HFF-Myc (cell line): ENCODE measurements at regions not wholly inside any gene's neighbourhood (a gene's known extent, or its start where the extent isn't known, plus 50 kb on each side); places are given as distances from the start of the nearest gene placed in this dataset.

Experiments
- DNase-seq: peaks from one replicate; pipeline ENCODE4 v3.0.0-alpha.2; 2011; ENCODE audit warnings: low read depth; ENCODE audit errors: extremely low read depth
- H3K4me3 ChIP-seq: replicated peaks from 2 replicates; pipeline ENCODE4 v1.5.1; 2011; ENCODE audit warnings: low read depth, mild to moderate bottlenecking, control low read depth, low read length
- TF ChIP-seq, protein P1 (sequence below): IDR thresholded peaks from 2 replicates; pipeline ENCODE4 v1.5.1; 2012; ENCODE audit warnings: mild to moderate bottlenecking, low read depth, low read length, control low read depth; ENCODE audit errors: missing control alignments

DNA sequence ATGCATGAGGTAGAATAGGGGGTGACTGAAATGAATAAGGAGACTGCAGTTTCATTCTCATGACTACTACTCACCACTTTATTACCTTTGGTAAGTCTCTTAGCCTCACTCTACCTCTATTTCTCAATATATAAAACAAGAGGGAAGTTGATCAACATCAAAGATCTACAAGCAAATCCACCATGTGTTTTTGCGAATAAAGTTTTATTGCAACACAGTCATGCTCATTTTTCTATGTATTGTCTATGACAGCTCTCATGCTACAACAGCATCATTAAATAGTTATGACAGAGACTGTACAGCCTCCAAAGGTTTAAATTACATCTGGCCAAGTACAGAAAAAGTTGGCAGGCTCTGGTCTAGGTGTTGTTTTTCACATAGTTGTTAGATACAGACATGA lies 72.6 kb upstream of the CPEB2 start:
- TF ChIP-seq, protein P1, sequence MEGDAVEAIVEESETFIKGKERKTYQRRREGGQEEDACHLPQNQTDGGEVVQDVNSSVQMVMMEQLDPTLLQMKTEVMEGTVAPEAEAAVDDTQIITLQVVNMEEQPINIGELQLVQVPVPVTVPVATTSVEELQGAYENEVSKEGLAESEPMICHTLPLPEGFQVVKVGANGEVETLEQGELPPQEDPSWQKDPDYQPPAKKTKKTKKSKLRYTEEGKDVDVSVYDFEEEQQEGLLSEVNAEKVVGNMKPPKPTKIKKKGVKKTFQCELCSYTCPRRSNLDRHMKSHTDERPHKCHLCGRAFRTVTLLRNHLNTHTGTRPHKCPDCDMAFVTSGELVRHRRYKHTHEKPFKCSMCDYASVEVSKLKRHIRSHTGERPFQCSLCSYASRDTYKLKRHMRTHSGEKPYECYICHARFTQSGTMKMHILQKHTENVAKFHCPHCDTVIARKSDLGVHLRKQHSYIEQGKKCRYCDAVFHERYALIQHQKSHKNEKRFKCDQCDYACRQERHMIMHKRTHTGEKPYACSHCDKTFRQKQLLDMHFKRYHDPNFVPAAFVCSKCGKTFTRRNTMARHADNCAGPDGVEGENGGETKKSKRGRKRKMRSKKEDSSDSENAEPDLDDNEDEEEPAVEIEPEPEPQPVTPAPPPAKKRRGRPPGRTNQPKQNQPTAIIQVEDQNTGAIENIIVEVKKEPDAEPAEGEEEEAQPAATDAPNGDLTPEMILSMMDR = no peak
- DNase-seq = no peak
- no peak overlapping the region for H3K4me3 ChIP-seq

DNA sequence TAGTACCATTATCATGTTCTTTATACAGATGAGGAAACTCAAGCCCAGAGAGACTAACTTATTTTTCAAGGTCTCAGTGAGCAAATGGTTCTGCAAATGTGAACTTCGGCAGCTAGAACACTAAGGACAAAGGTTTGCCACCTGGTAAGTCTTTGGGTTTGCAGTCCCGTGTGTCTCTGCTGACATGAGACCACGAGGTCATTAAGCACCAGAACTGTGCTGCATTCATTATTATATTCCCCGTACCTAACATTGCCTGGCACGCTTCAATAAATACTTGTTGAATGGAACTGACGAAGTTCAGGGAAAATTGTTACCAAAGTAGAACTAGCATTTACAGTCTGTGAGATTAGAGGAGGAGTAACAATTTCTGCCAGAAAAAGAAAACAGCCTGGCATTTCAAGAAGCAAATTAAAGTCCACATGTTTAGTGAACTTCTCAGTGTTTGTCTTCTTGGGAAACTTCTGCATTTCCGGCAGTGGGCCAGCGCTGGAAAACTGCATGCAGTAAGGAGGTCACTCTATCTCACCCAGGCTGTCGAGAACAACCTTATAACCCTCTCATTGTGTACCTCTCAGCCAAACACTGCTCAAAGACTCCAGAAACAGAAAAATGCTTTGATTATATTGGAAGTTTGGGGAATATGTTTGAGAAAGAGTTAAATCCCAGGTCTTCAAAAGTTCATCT lies 67.4 kb upstream of the CPEB2 start:
- DNase-seq = no peak
- TF ChIP-seq, protein P1 = no peak
- no peak overlapping the region for H3K4me3 ChIP-seq

DNA sequence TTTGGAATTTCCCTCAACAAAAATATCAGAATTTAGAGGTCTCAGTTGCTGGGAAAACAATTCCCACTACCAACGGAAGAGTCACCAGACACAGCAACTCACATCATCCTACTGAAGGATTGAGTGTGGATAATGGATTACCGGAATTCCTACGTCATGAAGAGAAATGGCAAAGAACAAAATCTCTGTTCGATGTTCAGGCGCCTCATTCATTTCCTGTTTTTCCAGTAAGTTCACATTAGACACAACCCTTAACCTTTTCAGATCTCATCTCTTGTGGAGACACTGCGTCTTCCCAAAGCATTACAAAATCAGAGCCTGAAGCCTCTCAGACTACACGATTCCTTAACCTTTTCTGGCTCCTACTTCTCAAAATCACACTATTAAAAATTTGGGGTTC lies 58.5 kb upstream of the CPEB2 start:
- TF ChIP-seq, protein P1 = no peak
- DNase-seq = no peak
- H3K4me3 ChIP-seq = no peak overlapping the region

- DNase-seq = no peak
- H3K4me3 ChIP-seq = no peak overlapping the region
- TF ChIP-seq, protein P1 = no peak
Observed at GRCh38 chr4:14952352-14952751, 49.9 kb upstream of the CPEB2 start.
